ENCODE measurements at regions not wholly inside any gene's neighbourhood (a gene's known extent, or its start where the extent isn't known, plus 50 kb on each side); places are given as distances from the start of the nearest gene placed in this dataset.

GRCh38 chr11:86861810-86862209 is 61.5 kb downstream of the PRSS23 start:
- TF ChIP-seq CTCF (IDR thresholded peaks at IDR 0.05; ENCODE audit: low read length, missing control alignments) = no peak
- H3K4me3 ChIP-seq (replicated peaks; ENCODE audit: low read depth, low read length) = no peak overlapping the region
- DNase-seq (ENCODE audit: low read depth) = no peak

- no peak overlapping the region for H3K4me3 ChIP-seq (replicated peaks; ENCODE audit: low read depth, low read length)
- TF ChIP-seq CTCF (IDR thresholded peaks at IDR 0.05; ENCODE audit: low read length, missing control alignments) = no peak
- DNase-seq (ENCODE audit: low read depth) = no peak
These were observed 63.1 kb downstream of the PRSS23 start for GRCh38 chr11:86863476-86863875.

- TF ChIP-seq CTCF (IDR thresholded peaks at IDR 0.05; ENCODE audit: low read length, missing control alignments) = no peak
- no peak overlapping the region for H3K4me3 ChIP-seq (replicated peaks; ENCODE audit: low read depth, low read length)
- DNase-seq (ENCODE audit: low read depth) = no peak
These were observed 65.1 kb downstream of the PRSS23 start for GRCh38 chr11:86865436-86865835.

- no peak for DNase-seq (ENCODE audit: low read depth)
- H3K4me3 ChIP-seq (replicated peaks; ENCODE audit: low read depth, low read length) = no peak overlapping the region
- no peak for TF ChIP-seq CTCF (IDR thresholded peaks at IDR 0.05; ENCODE audit: low read length, missing control alignments)
These were observed 69.2 kb downstream of the PRSS23 start for GRCh38 chr11:86869531-86869930.

- DNase-seq (ENCODE audit: low read depth) = peak; percentile 78
- no peak overlapping the region for H3K4me3 ChIP-seq (replicated peaks; ENCODE audit: low read depth, low read length)
- peak; percentile 78 for TF ChIP-seq CTCF (IDR thresholded peaks at IDR 0.05; ENCODE audit: low read length, missing control alignments)
These were observed 69.7 kb downstream of the PRSS23 start for GRCh38 chr11:86869966-86870570.

- H3K4me3 ChIP-seq (replicated peaks; ENCODE audit: low read depth, low read length) = no peak overlapping the region
- TF ChIP-seq CTCF (IDR thresholded peaks at IDR 0.05; ENCODE audit: low read length, missing control alignments) = no peak
- DNase-seq (ENCODE audit: low read depth) = peak; percentile 65
These were observed 73.3 kb downstream of the PRSS23 start for GRCh38 chr11:86873573-86874083.
